ENCODE measurements at regions not wholly inside any gene's neighbourhood (a gene's known extent, or its start where the extent isn't known, plus 50 kb on each side); places are given as distances from the start of the nearest gene placed in this dataset.
"Not testable (repeated sequence)": the region's sequence is repeated elsewhere in the genome, so short reads cannot be mapped to it uniquely, and the experiment has no call there.

- H3K4me3 ChIP-seq (ENCODE audit: low read depth, low read length): no peak overlapping the region
- TF ChIP-seq CTCF (IDR thresholded peaks at IDR 0.05; ENCODE audit: insufficient read depth, low read depth, low read length, missing control alignments): no peak
- DNase-seq (ENCODE audit: low read depth): no peak
Measured at GRCh38 chrX:46226422-46226821, 318.8 kb downstream of the ZNF674 start.

GRCh38 chrX:46223499-46223898 lies 321.7 kb downstream of the ZNF674 start:
- not testable (repeated sequence) for DNase-seq (ENCODE audit: low read depth); H3K4me3 ChIP-seq (ENCODE audit: low read depth, low read length)

- DNase-seq (ENCODE audit: low read depth): no peak
- TF ChIP-seq CTCF (IDR thresholded peaks at IDR 0.05; ENCODE audit: insufficient read depth, low read depth, low read length, missing control alignments): no peak
- no peak overlapping the region for H3K4me3 ChIP-seq (ENCODE audit: low read depth, low read length)
Measured at GRCh38 chrX:46220822-46221221, 324.4 kb downstream of the ZNF674 start.

GRCh38 chrX:46218373-46218772 lies 326.8 kb downstream of the ZNF674 start:
- H3K4me3 ChIP-seq (ENCODE audit: low read depth, low read length): no peak overlapping the region
- TF ChIP-seq CTCF (IDR thresholded peaks at IDR 0.05; ENCODE audit: insufficient read depth, low read depth, low read length, missing control alignments): no peak
- no peak for DNase-seq (ENCODE audit: low read depth)

GRCh38 chrX:46216406-46216805 lies 328.8 kb downstream of the ZNF674 start:
- no peak overlapping the region for H3K4me3 ChIP-seq (ENCODE audit: low read depth, low read length)
- no peak for DNase-seq (ENCODE audit: low read depth)
- TF ChIP-seq CTCF (IDR thresholded peaks at IDR 0.05; ENCODE audit: insufficient read depth, low read depth, low read length, missing control alignments): no peak

GRCh38 chrX:46211079-46211478 lies 334.1 kb downstream of the ZNF674 start:
- no peak for DNase-seq (ENCODE audit: low read depth)
- H3K4me3 ChIP-seq (ENCODE audit: low read depth, low read length): no peak overlapping the region
- TF ChIP-seq CTCF (IDR thresholded peaks at IDR 0.05; ENCODE audit: insufficient read depth, low read depth, low read length, missing control alignments): no peak

- no peak for DNase-seq (ENCODE audit: low read depth)
- no peak overlapping the region for H3K4me3 ChIP-seq (ENCODE audit: low read depth, low read length)
- TF ChIP-seq CTCF (IDR thresholded peaks at IDR 0.05; ENCODE audit: insufficient read depth, low read depth, low read length, missing control alignments): no peak
Measured at GRCh38 chrX:46209768-46210167, 335.5 kb downstream of the ZNF674 start.

GRCh38 chrX:46209037-46209436 lies 336.2 kb downstream of the ZNF674 start:
- no peak for TF ChIP-seq CTCF (IDR thresholded peaks at IDR 0.05; ENCODE audit: insufficient read depth, low read depth, low read length, missing control alignments)
- no peak overlapping the region for H3K4me3 ChIP-seq (ENCODE audit: low read depth, low read length)
- DNase-seq (ENCODE audit: low read depth): no peak
